NCI-H345 treated with DMSO at 0.1 percent for 48 hours (cell line): ENCODE measurements at regions not wholly inside any gene's neighbourhood (a gene's known extent, or its start where the extent isn't known, plus 50 kb on each side); places are given as distances from the start of the nearest gene placed in this dataset.

Experiments
- DNase-seq: peaks from one replicate; lab custom pipeline; 2025; ENCODE audit not compliant: unreplicated experiment; lab: John Stamatoyannopoulos, UW

GRCh38 chr1:67559222-67559700, 125.7 kb upstream of the GADD45A start:
- no peak for DNase-seq

DNA sequence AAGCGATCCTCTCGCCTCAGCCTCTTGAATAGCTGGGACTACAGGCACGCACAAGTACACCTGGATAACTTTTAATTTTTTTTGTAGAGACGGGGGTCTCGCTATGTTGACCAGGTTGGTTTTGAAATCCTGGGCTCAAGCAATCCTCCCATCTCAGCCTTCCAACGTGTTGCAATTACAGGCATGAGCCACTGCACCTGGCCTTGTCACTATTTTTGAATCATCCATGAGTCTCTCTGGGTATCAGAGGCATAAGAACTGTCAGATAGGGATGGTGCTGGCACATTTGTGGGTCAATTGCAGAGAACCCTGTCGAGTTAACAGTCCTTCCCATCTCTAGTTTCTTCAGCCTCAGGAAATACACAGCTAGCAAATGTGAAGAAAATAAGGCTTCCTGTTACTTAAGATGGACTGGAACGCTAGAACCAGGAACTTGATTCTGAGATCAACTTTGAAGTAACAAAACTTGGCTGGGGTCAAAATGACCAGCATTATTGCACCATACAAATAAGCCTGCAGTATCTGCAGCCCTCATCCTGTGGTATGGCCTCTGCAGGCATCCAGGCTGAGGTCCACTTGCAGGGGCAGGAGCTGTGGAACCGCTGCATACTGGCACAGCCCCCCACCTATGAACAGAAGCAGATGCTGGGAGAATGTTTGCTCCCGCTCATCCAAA, 124.3 kb upstream of the GADD45A start:
- no peak for DNase-seq

GRCh38 chr1:67561704-67562113, 123.3 kb upstream of the GADD45A start:
- DNase-seq = peak; percentile 77

GRCh38 chr1:67563684-67564083, 121.3 kb upstream of the GADD45A start:
- DNase-seq = no peak

DNA sequence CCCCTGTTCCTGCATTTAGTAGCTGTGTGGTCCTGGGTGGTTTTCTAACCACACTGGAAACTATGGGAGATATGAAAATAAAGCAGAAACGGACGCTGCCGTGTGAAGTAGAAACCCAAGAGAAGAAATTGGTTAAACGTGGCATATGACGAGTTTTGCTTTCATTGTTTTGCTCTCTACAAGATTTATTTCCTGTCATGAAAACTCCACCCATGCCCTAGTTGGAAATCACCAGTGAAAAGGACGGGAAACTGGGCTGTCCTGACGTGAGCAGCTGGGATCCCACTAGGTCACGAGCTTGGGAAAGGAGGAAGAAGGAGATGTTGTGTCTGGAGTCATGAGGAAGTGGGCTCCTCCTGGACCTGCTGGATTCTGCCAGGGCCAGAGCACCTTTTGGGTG, 120.8 kb upstream of the GADD45A start:
- DNase-seq = no peak

- no peak for DNase-seq
These were observed 118.1 kb upstream of the GADD45A start for GRCh38 chr1:67566803-67567377.

GRCh38 chr1:67570486-67571143, 114.4 kb upstream of the GADD45A start:
- no peak for DNase-seq

DNA sequence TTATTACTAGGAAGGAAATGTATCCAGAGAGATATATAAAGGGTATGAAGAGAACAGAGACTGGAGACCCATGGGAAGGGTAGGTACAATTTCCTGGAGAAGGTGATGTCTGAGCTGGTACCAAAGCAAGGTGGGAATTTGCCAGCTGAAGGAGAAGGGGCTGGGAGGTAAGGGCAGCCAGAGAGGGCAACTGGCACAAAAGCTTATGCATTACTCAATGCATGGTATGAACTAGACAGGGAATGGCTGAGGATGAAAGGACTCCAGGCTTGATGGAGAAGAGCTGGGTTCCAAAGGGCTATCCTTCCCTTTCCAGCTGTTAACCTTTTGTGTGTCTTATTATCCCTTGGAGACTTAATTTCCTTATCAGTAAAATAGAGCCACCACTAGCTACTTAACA, 113.6 kb upstream of the GADD45A start:
- no peak for DNase-seq

- no peak for DNase-seq
These were observed 113.0 kb upstream of the GADD45A start for GRCh38 chr1:67571901-67572593.

DNA sequence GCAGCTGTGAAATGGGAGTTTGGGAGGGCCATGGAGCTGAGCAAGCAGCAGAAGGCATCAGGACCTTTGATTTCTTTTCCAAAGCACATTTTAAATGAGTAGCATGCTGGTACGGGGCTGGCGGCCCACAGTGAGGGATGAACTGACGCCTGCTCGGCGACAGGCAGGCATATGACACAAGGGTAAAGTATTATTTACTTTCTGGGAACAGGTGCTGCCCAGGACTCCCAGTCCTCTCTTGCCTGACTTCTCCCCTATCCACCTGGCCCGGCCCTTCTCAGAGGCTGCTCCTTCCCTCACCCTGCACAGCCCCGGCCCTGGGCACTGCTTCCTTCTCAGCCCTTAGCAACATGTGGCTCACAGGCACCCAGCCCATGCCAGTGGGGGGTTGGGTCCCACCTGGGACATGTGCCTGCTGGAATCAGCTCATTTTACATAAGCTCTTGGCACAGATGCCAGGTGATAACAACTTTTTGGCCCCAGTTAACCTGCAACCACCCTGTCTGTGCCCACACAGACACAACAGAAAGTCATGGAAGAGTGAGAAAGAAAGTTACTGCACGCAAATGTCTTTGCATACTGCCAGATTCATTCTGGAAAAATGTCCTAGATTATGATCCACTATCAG, 112.3 kb upstream of the GADD45A start:
- no peak for DNase-seq

GRCh38 chr1:67573311-67573872, 111.6 kb upstream of the GADD45A start:
- DNase-seq = no peak

DNA sequence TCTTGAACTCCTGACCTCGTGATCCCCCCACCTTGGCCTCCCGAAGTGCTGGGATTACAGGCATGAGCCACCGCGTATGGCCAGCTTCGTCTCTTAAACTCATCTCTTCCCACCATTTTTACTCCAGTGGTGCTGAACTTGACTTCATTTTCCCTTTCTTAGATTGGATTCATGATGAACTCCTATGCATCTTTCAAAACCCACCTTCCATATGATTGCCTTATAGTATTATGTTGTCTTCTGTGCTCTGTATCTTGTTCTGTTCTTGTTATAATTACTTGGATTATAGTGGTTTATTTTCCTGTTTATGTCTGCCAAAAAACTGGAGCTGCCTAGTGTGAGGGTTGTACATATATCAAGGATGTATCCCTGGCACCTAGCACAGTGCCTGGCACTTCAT, 110.8 kb upstream of the GADD45A start:
- no peak for DNase-seq

GRCh38 chr1:67575861-67576260, 109.1 kb upstream of the GADD45A start:
- no peak for DNase-seq

DNA sequence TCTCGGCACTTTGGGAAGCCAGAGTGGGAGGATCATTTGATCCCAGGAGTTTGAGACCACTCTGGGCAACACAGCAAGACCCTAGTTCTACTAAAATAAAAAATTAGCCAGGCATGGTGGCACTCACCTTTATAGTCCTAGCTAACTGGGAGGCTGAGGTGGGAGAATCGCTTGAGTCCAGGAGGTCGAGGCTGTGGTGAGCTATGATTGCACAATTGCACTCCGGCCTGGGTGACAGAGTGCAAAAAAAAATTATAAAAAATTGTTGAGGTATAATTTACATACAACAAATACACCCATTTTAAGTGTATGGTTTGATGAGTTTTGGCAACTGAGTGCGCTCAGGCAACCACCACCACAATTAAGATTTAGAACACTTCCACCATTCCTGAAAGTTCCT, 108.5 kb upstream of the GADD45A start:
- DNase-seq = no peak

GRCh38 chr1:67577646-67578045, 107.4 kb upstream of the GADD45A start:
- DNase-seq = no peak

DNA sequence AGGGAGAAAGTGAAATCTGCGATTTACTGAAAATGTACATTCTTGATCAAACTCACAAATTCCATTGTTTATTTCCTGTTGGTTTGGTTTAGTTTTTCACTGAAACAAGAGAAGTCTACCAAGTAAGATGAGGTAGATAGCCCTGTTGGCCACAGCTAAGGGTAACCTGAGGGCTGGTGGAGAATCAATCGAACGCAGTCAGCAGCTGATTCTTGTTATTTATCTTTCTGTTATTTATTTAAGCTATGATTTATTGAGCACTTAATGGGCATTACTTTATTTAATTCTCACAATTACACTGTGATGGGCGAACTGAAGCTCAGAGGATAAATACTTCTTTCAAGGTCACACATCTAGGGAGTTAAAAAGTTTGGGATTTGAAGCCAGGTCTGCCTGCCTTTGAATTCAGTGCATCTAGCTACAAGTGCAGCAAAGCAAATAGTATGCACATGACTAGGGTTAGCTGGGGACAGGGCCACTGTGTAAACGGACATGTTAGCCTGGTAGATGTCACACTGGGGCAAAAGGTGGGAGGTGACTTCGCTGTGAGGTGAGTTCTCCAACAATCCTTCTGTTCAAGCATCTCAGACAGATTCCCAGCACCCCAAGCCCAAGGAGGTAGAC, 106.5 kb upstream of the GADD45A start:
- no peak for DNase-seq

- no peak for DNase-seq
These were observed 105.2 kb upstream of the GADD45A start for GRCh38 chr1:67579623-67580394.

GRCh38 chr1:67580691-67581403, 104.2 kb upstream of the GADD45A start:
- DNase-seq = no peak
